Esophagus muscularis mucosa (tissue), 4 donors: ENCODE measurements at regions not wholly inside any gene's neighbourhood (a gene's known extent, or its start where the extent isn't known, plus 50 kb on each side); places are given as distances from the start of the nearest gene placed in this dataset.

ENCODE experiments used
- CTCF ChIP-seq, 3 experiments: fragments of 200-600 bp in 2 of 3; fragments of 450-650 bp in 1 of 3; sonication (generic) in 2 of 3; IDR thresholded peaks; one replicate each; pipeline ENCODE4 v1.5.1; 2017 to 2019; ENCODE audit warnings: antibody characterized with exemption in 3 of 3, mild to moderate bottlenecking in 2 of 3, moderate library complexity in 1 of 3
- EP300 ChIP-seq: sonication (generic); formaldehyde crosslinking; IDR thresholded peaks from one replicate; pipeline ENCODE4 v1.6.1; 2017; ENCODE audit warnings: antibody characterized with exemption
- POLR2A ChIP-seq: fragments of 450-650 bp; IDR thresholded peaks from one replicate; pipeline ENCODE4 v1.6.1; 2017; ENCODE audit warnings: antibody characterized with exemption, moderate library complexity, mild to moderate bottlenecking, low read depth
- POLR2AphosphoS5 ChIP-seq, 2 donors: sonication (generic); formaldehyde crosslinking; IDR thresholded peaks; one replicate each; pipeline ENCODE4 v1.6.1; 2017; ENCODE audit warnings: antibody characterized with exemption in 2 of 2

- TF ChIP-seq POLR2A, result no peak
- TF ChIP-seq CTCF (IDR thresholded peaks at IDR 0.05), result no peak
- TF ChIP-seq POLR2AphosphoS5 (IDR thresholded peaks at IDR 0.05), result no peak
- no peak for TF ChIP-seq EP300
Observed at GRCh38 chrX:7568597-7568996, 274.4 kb upstream of the VCX start.
